IMR-90 (cell line): ENCODE measurements at regions not wholly inside any gene's neighbourhood (a gene's known extent, or its start where the extent isn't known, plus 50 kb on each side); places are given as distances from the start of the nearest gene placed in this dataset.

ENCODE experiments used
- ATAC-seq: fragments of 200-7000 bp; cut with Tn5 transposase; 2 replicates; pipeline ENCODE4 v1.9.1; 2020; ENCODE audit warnings: low read depth, mild to moderate bottlenecking, moderate library complexity
- BruUV-seq: library from RNA; stranded (reverse); fragments of 400-500 nt; replicated peaks from 2 replicates; lab custom pipeline; 2021; lab: Mats Ljungman, UMichigan
- CTCF ChIA-PET: fragments of 300-600 bp; formaldehyde crosslinking; extraction: SDS; loops from one replicate; lab custom pipeline; 2021; ENCODE audit warnings: antibody characterized with exemption; lab: Yijun Ruan, JAX
- POLR2A ChIA-PET: fragments of 300-600 bp; sonication (Branson Sonifier 250); formaldehyde crosslinking; loops from one replicate; lab custom pipeline; 2022; ENCODE audit warnings: antibody characterized with exemption; ENCODE audit not compliant: unreplicated experiment; lab: Charles Lee
- DNase-seq: peaks from one replicate; pipeline ENCODE4 v3.0.0; 2013
- H2AFZ ChIP-seq: replicated peaks from 2 replicates; pipeline ENCODE3; 2013; ENCODE audit warnings: low read length, mild to moderate bottlenecking; ENCODE audit not compliant: poor library complexity
- H2AK5ac ChIP-seq: 2 replicates; pipeline ENCODE4 v1.6.1; 2013; ENCODE audit warnings: low read depth, low read length, inconsistent platforms
- H2AK9ac ChIP-seq: replicated peaks from 2 replicates; pipeline ENCODE3; 2013; ENCODE audit warnings: mild to moderate bottlenecking, low read depth, low read length, moderate library complexity; ENCODE audit not compliant: poor library complexity
- H2BK120ac ChIP-seq: 2 replicates; pipeline ENCODE4 v1.6.1; 2013; ENCODE audit warnings: low read depth, low read length, inconsistent platforms
- H2BK15ac ChIP-seq: 3 replicates; pipeline ENCODE4 v1.6.1; 2013; ENCODE audit warnings: low read depth, low read length, inconsistent platforms
- H2BK20ac ChIP-seq: 2 replicates; pipeline ENCODE4 v1.6.1; 2013; ENCODE audit warnings: low read depth, mild to moderate bottlenecking, inconsistent platforms, low read length, moderate library complexity
- H2BK5ac ChIP-seq: 2 replicates; pipeline ENCODE4 v1.6.1; 2013; ENCODE audit warnings: mild to moderate bottlenecking, low read depth, low read length, inconsistent platforms; ENCODE audit not compliant: poor library complexity, severe bottlenecking
- H3K14ac ChIP-seq: replicated peaks from 2 replicates; pipeline ENCODE4 v1.6.1; 2013; ENCODE audit warnings: low read depth, low read length, inconsistent platforms
- H3K18ac ChIP-seq: 2 replicates; pipeline ENCODE4 v1.6.1; 2013; ENCODE audit warnings: low read depth, low read length, control low read depth
- H3K23ac ChIP-seq: 2 replicates; pipeline ENCODE4 v1.6.1; 2013; ENCODE audit warnings: low read depth, low read length, inconsistent platforms
- H3K27ac ChIP-seq: 2 replicates; pipeline ENCODE4 v1.5.1; 2013; ENCODE audit warnings: mild to moderate bottlenecking, control low read depth, low read length; ENCODE audit not compliant: insufficient read depth
- H3K27me3 ChIP-seq: 2 replicates; pipeline ENCODE4 v1.6.1; 2013; ENCODE audit warnings: low read length; ENCODE audit not compliant: control insufficient read depth, insufficient read depth
- H3K36me3 ChIP-seq: 2 replicates; pipeline ENCODE4 v1.6.1; 2013; ENCODE audit warnings: low read length, mixed read lengths; ENCODE audit not compliant: control insufficient read depth, insufficient read depth
- H3K4ac ChIP-seq: 2 replicates; pipeline ENCODE4 v1.6.1; 2013; ENCODE audit warnings: low read depth, low read length, inconsistent platforms
- H3K4me1 ChIP-seq: 2 replicates; pipeline ENCODE4 v1.6.1; 2013; ENCODE audit warnings: low read length, mixed read lengths; ENCODE audit not compliant: control insufficient read depth, insufficient read depth
- H3K4me2 ChIP-seq: 2 replicates; pipeline ENCODE4 v1.6.1; 2013; ENCODE audit warnings: low read depth, mild to moderate bottlenecking, control low read depth, low read length, moderate library complexity
- H3K4me3 ChIP-seq: 2 replicates; pipeline ENCODE4 v1.5.1; 2013; ENCODE audit warnings: low read depth, mild to moderate bottlenecking, control low read depth, low read length, moderate library complexity; ENCODE audit not compliant: insufficient read depth
- H3K56ac ChIP-seq: 2 replicates; pipeline ENCODE4 v1.6.1; 2013; ENCODE audit warnings: low read length, inconsistent platforms; ENCODE audit not compliant: insufficient read depth; ENCODE audit errors: extremely low read depth
- H3K79me1 ChIP-seq, 2 experiments: 2 replicates each; pipeline ENCODE4 v1.6.1; 2013; ENCODE audit warnings: low read length in 2 of 2, inconsistent platforms in 1 of 2, low read depth in 1 of 2
- H3K9ac ChIP-seq: 2 replicates; pipeline ENCODE4 v1.6.1; 2013; ENCODE audit warnings: low read depth, low read length, control low read depth
- H3K9me1 ChIP-seq: 2 replicates; pipeline ENCODE4 v1.6.1; 2013; ENCODE audit warnings: low read length, inconsistent platforms; ENCODE audit not compliant: insufficient read depth
- H3K9me3 ChIP-seq: 2 replicates; pipeline ENCODE4 v1.6.1; 2013; ENCODE audit warnings: low read length; ENCODE audit not compliant: control insufficient read depth, insufficient read depth
- H4K20me1 ChIP-seq: 2 replicates; pipeline ENCODE4 v1.6.1; 2013; ENCODE audit warnings: low read length, inconsistent platforms; ENCODE audit not compliant: insufficient read depth
- H4K5ac ChIP-seq: 2 replicates; pipeline ENCODE4 v1.6.1; 2013; ENCODE audit warnings: mild to moderate bottlenecking, low read depth, low read length, control low read depth
- H4K8ac ChIP-seq, 2 experiments: 2 replicates each; pipeline ENCODE4 v1.6.1; 2013; ENCODE audit warnings: low read depth in 2 of 2, low read length in 2 of 2, control low read depth in 1 of 2, inconsistent platforms in 1 of 2
- H4K91ac ChIP-seq: 2 replicates; pipeline ENCODE4 v1.6.1; 2013; ENCODE audit warnings: low read depth, low read length, inconsistent platforms; ENCODE audit not compliant: insufficient read depth
- BHLHE40 ChIP-seq: fragments of 150-350 bp; IDR thresholded peaks from 2 replicates; pipeline ENCODE4 v1.6.1; 2016; ENCODE audit warnings: mild to moderate bottlenecking, low read depth, low read length
- CHD1 ChIP-seq: IDR thresholded peaks from 2 replicates; pipeline ENCODE4 v1.6.1; 2012; ENCODE audit warnings: low read depth, low read length, improper control_type of control experiment
- FOS ChIP-seq: fragments of 150-350 bp; IDR thresholded peaks from 2 replicates; pipeline ENCODE4 v1.6.1; 2016; ENCODE audit warnings: low read depth, low read length
- MAFK ChIP-seq: IDR thresholded peaks from 2 replicates; pipeline ENCODE4 v1.6.1; 2012; ENCODE audit warnings: low read depth, low read length, improper control_type of control experiment
- MAZ ChIP-seq: IDR thresholded peaks from 2 replicates; pipeline ENCODE4 v1.6.1; 2012; ENCODE audit warnings: low read depth, mild to moderate bottlenecking, low read length, improper control_type of control experiment, moderate library complexity, borderline replicate concordance
- MXI1 ChIP-seq: IDR thresholded peaks from 2 replicates; pipeline ENCODE4 v1.6.1; 2012; ENCODE audit warnings: low read depth, mild to moderate bottlenecking, low read length, moderate library complexity, borderline replicate concordance
- NFE2L2 ChIP-seq: fragments of 150-350 bp; IDR thresholded peaks from 2 replicates; pipeline ENCODE4 v1.6.1; 2016; ENCODE audit warnings: low read depth, mild to moderate bottlenecking, low read length
- POLR2A ChIP-seq: IDR thresholded peaks from 2 replicates; pipeline ENCODE4 v1.6.1; 2012; ENCODE audit warnings: mild to moderate bottlenecking, low read depth, low read length
- RAD21 ChIP-seq: IDR thresholded peaks from 2 replicates; pipeline ENCODE4 v1.6.1; 2012; ENCODE audit warnings: low read length, improper control_type of control experiment
- RCOR1 ChIP-seq: IDR thresholded peaks from 2 replicates; pipeline ENCODE4 v1.6.1; 2012; ENCODE audit warnings: mild to moderate bottlenecking, low read length, improper control_type of control experiment; ENCODE audit not compliant: insufficient replicate concordance
- RFX5 ChIP-seq: IDR thresholded peaks from 2 replicates; pipeline ENCODE4 v1.8.0; 2012; ENCODE audit warnings: low read depth, mild to moderate bottlenecking, low read length, moderate library complexity
- SMC3 ChIP-seq: fragments of 150-350 bp; IDR thresholded peaks from 2 replicates; pipeline ENCODE4 v1.6.1; 2016; ENCODE audit warnings: low read depth, mild to moderate bottlenecking, antibody characterized with exemption, low read length, moderate library complexity
- WGBS, 2 experiments: methylation state at CpG; one replicate each; pipeline versions ENCODE4 v1.1.5 to v1.1.7; 2013; ENCODE audit warnings: missing lambda C conversion rate in 2 of 2; ENCODE audit not compliant: insufficient read length in 1 of 2; ENCODE audit errors: extremely low coverage in 2 of 2; 5-methylcytosine and 5-hydroxymethylcytosine counted together
- dilution Hi-C: fragments of 300-500 bp; cut with HindIII; formaldehyde crosslinking; loops from one replicate; pipeline ENCODE4 v1.14.3; 2018; ENCODE audit warnings: low sequenced_read_pairs; ENCODE audit not compliant: unreplicated experiment
- in situ Hi-C: fragments of 300-500 bp; cut with MboI; formaldehyde crosslinking; loops from 3 replicates; pipeline ENCODE4 v1.14.3; 2019; ENCODE audit warnings: low sequenced_read_pairs, inconsistent platforms, mixed read lengths
- intact Hi-C: fragments of 100-400 bp; cut with micrococcal nuclease; formaldehyde crosslinking; loops from 2 replicates; pipeline ENCODE4 v1.10.0; 2022
- TF ChIP-seq, protein P1 (sequence below): fragments of 150-350 bp; IDR thresholded peaks from 2 replicates; pipeline ENCODE4 v1.6.1; 2016; ENCODE audit warnings: low read depth, mild to moderate bottlenecking, low read length, moderate library complexity, borderline replicate concordance
- TF ChIP-seq, protein P2 (sequence below): conservative IDR thresholded peaks from 2 replicates; pipeline ENCODE4 v1.5.1; 2012; ENCODE audit warnings: mild to moderate bottlenecking, low read depth, low read length, improper control_type of control experiment
- TF ChIP-seq, protein P3 (sequence below): fragments of 150-350 bp; IDR thresholded peaks from 2 replicates; pipeline ENCODE4 v1.6.1; 2017; ENCODE audit warnings: mild to moderate bottlenecking, antibody characterized with exemption, low read length, low read depth

DNA sequence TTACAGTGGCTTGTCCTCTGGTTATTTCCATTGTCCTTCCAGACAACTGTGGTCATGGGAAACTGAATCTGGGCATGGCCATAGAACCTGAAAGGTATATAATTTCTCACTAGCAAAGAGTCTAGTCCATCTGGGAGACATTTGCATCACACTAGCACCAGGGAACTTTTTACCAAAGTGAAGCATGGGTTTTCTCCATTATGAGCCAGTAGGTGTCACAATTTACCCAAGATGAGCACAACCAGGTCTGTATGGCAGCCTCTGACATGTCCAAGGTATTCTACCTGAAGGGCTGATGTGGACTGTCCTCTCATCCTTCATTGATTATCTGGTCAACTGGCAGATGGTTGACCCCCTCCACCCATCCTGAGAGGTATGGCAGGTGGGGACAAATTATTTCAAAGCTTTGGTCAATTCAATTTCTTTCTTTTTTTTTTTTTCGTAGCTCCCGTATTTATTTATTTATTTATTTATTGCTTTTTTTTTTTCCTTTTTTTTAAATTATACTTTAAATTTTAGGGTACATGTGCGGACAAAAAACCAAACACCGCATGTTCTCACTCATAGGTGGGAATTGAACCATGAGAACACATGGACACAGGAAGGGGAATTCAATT lies 425.9 kb downstream of the TMEM135 start:
- Histone ChIP-seq H3K4me3 (no peak overlapping the region), H3K9ac (no peak overlapping the region), H3K56ac (no peak overlapping the region), H2BK20ac (0 out of 2 replicates have a peak overlapping the region, but pooled peaks have one; percentile 47), H3K36me3 (no peaks in the 10 kb centered on the region), H3K27me3 (no peaks in the 10 kb centered on the region), H2AK5ac (no peak overlapping the region), H4K20me1 (no peaks in the 10 kb centered on the region), H3K9me3 (no peaks in the 10 kb centered on the region), H3K4me2 (no peak overlapping the region), H3K4me1 (no peaks in the 10 kb centered on the region), H2BK5ac (no peak overlapping the region), H2AK9ac (no peak overlapping the region), H3K9me1 (no peaks in the 10 kb centered on the region), H3K4ac (no peak overlapping the region), H3K14ac (no peak overlapping the region), H4K8ac (no peak overlapping the region), H4K91ac (no peak overlapping the region), H2BK15ac (no peak overlapping the region), H4K5ac (no peak overlapping the region), H2AFZ (no peak overlapping the region), H3K23ac (no peak overlapping the region), H2BK120ac (no peak overlapping the region), H3K27ac (no peak overlapping the region), H3K79me1 (no peaks in the 10 kb centered on the region), H3K18ac (no peak overlapping the region)
- in situ Hi-C loops (no loop called here), dilution Hi-C loops (no loop called here), intact Hi-C loops (loop anchor here (10.0 kb wide), 3 partner anchors 361 to 1081 kb away; no protein-coding TSS in a partner anchor)
- POLR2A ChIA-PET, result interaction anchor here (0.6 kb wide), 1 partner anchor 9 kb away, joined by 5 read pairs; no protein-coding TSS in a partner anchor
- ATAC-seq (0 out of 2 replicates have a peak, but pooled peaks have one; percentile 51), DNase-seq (peak; percentile 36)
- no TSS peak for BruUV-seq
- WGBS, 2 experiments, result 100% methylated on average over 1 of the region's 4 CpGs; no CpG with 5 or more reads in 1 of the 2 experiments
- CTCF ChIA-PET, result interaction anchor here (0.7 kb wide), 2 partner anchors 13 to 19 kb away, joined by 4 read pairs; no protein-coding TSS in a partner anchor
- TF ChIP-seq, protein P1, sequence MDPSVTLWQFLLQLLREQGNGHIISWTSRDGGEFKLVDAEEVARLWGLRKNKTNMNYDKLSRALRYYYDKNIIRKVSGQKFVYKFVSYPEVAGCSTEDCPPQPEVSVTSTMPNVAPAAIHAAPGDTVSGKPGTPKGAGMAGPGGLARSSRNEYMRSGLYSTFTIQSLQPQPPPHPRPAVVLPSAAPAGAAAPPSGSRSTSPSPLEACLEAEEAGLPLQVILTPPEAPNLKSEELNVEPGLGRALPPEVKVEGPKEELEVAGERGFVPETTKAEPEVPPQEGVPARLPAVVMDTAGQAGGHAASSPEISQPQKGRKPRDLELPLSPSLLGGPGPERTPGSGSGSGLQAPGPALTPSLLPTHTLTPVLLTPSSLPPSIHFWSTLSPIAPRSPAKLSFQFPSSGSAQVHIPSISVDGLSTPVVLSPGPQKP, result no peak
- TF ChIP-seq RCOR1, result no peak
- TF ChIP-seq FOS, result no peak
- no peak for TF ChIP-seq MXI1
- TF ChIP-seq SMC3, result 0 out of 2 replicates have a peak, but pooled peaks have one; percentile 25
- TF ChIP-seq POLR2A, result no peak
- TF ChIP-seq BHLHE40, result no peak
- TF ChIP-seq NFE2L2, result no peak
- no peak for TF ChIP-seq RFX5
- no peak for TF ChIP-seq MAFK
- no peak for TF ChIP-seq CHD1
- TF ChIP-seq, protein P2, sequence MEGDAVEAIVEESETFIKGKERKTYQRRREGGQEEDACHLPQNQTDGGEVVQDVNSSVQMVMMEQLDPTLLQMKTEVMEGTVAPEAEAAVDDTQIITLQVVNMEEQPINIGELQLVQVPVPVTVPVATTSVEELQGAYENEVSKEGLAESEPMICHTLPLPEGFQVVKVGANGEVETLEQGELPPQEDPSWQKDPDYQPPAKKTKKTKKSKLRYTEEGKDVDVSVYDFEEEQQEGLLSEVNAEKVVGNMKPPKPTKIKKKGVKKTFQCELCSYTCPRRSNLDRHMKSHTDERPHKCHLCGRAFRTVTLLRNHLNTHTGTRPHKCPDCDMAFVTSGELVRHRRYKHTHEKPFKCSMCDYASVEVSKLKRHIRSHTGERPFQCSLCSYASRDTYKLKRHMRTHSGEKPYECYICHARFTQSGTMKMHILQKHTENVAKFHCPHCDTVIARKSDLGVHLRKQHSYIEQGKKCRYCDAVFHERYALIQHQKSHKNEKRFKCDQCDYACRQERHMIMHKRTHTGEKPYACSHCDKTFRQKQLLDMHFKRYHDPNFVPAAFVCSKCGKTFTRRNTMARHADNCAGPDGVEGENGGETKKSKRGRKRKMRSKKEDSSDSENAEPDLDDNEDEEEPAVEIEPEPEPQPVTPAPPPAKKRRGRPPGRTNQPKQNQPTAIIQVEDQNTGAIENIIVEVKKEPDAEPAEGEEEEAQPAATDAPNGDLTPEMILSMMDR, result peak; percentile 47
- peak; percentile 60 for TF ChIP-seq RAD21
- no peak for TF ChIP-seq MAZ
- TF ChIP-seq, protein P3, sequence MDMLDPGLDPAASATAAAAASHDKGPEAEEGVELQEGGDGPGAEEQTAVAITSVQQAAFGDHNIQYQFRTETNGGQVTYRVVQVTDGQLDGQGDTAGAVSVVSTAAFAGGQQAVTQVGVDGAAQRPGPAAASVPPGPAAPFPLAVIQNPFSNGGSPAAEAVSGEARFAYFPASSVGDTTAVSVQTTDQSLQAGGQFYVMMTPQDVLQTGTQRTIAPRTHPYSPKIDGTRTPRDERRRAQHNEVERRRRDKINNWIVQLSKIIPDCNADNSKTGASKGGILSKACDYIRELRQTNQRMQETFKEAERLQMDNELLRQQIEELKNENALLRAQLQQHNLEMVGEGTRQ, result no peak
